GM19025 (cell line): ENCODE measurements at regions not wholly inside any gene's neighbourhood (a gene's known extent, or its start where the extent isn't known, plus 50 kb on each side); places are given as distances from the start of the nearest gene placed in this dataset.

Experiments used
- ATAC-seq: cut with Tn5 transposase; IDR thresholded peaks from one replicate; pipeline ENCODE4 v1.9.1; 2021; ENCODE audit warnings: mild to moderate bottlenecking, low read depth, moderate library complexity; ENCODE audit not compliant: unreplicated experiment

- no peak for ATAC-seq
Measured at GRCh38 chr4:61024610-61025009, 175.5 kb upstream of the ADGRL3 start.

- ATAC-seq: no peak
Measured at GRCh38 chr4:61027939-61028338, 172.2 kb upstream of the ADGRL3 start.

- ATAC-seq: no peak
Measured at GRCh38 chr4:61036071-61036684, 163.9 kb upstream of the ADGRL3 start.

- no peak for ATAC-seq
Measured at GRCh38 chr4:61041527-61041926, 158.6 kb upstream of the ADGRL3 start.

- ATAC-seq: no peak
Measured at GRCh38 chr4:61044837-61045236, 155.3 kb upstream of the ADGRL3 start.

GRCh38 chr4:61049018-61049417 is 151.1 kb upstream of the ADGRL3 start:
- no peak for ATAC-seq

- ATAC-seq: no peak
Measured at GRCh38 chr4:61067381-61067780, 132.7 kb upstream of the ADGRL3 start.

- ATAC-seq: no peak
Measured at GRCh38 chr4:61068060-61068459, 132.1 kb upstream of the ADGRL3 start.

GRCh38 chr4:61068745-61069144 is 131.4 kb upstream of the ADGRL3 start:
- no peak for ATAC-seq

GRCh38 chr4:61070269-61070668 is 129.9 kb upstream of the ADGRL3 start:
- no peak for ATAC-seq

- ATAC-seq: no peak
Measured at GRCh38 chr4:61079427-61079826, 120.7 kb upstream of the ADGRL3 start.

GRCh38 chr4:61079976-61080375 is 120.2 kb upstream of the ADGRL3 start:
- ATAC-seq: no peak

GRCh38 chr4:61085534-61085933 is 114.6 kb upstream of the ADGRL3 start:
- ATAC-seq: no peak

- ATAC-seq: no peak
Measured at GRCh38 chr4:61086357-61086756, 113.8 kb upstream of the ADGRL3 start.

GRCh38 chr4:61086979-61087378 is 113.1 kb upstream of the ADGRL3 start:
- no peak for ATAC-seq

- no peak for ATAC-seq
Measured at GRCh38 chr4:61094854-61095598, 105.1 kb upstream of the ADGRL3 start.

GRCh38 chr4:61128682-61129081 is 71.4 kb upstream of the ADGRL3 start:
- no peak for ATAC-seq

- ATAC-seq: no peak
Measured at GRCh38 chr4:61129971-61130370, 70.2 kb upstream of the ADGRL3 start.

- no peak for ATAC-seq
Measured at GRCh38 chr4:61143461-61143860, 56.7 kb upstream of the ADGRL3 start.

GRCh38 chr4:61149278-61149677 is 50.8 kb upstream of the ADGRL3 start:
- no peak for ATAC-seq
